ENCODE measurements at regions not wholly inside any gene's neighbourhood (a gene's known extent, or its start where the extent isn't known, plus 50 kb on each side); places are given as distances from the start of the nearest gene placed in this dataset.

GRCh38 chr6:27777126-27777525, 135.1 kb downstream of the OR2B2 start:
- TF ChIP-seq, protein P1, sequence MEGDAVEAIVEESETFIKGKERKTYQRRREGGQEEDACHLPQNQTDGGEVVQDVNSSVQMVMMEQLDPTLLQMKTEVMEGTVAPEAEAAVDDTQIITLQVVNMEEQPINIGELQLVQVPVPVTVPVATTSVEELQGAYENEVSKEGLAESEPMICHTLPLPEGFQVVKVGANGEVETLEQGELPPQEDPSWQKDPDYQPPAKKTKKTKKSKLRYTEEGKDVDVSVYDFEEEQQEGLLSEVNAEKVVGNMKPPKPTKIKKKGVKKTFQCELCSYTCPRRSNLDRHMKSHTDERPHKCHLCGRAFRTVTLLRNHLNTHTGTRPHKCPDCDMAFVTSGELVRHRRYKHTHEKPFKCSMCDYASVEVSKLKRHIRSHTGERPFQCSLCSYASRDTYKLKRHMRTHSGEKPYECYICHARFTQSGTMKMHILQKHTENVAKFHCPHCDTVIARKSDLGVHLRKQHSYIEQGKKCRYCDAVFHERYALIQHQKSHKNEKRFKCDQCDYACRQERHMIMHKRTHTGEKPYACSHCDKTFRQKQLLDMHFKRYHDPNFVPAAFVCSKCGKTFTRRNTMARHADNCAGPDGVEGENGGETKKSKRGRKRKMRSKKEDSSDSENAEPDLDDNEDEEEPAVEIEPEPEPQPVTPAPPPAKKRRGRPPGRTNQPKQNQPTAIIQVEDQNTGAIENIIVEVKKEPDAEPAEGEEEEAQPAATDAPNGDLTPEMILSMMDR (IDR thresholded peaks at IDR 0.05), result no peak
- TF ChIP-seq POLR2AphosphoS2 (conservative IDR thresholded peaks at IDR 0.05; ENCODE audit: low read length) (no peak), KDM1A (IDR thresholded peaks at IDR 0.05; ENCODE audit: low read depth) (no peak), PBX3 (IDR thresholded peaks at IDR 0.05) (no peak), ZSCAN20 (CRISPR knock-in tag; IDR thresholded peaks at IDR 0.05) (no peak), MAZ (IDR thresholded peaks at IDR 0.05; ENCODE audit: borderline replicate concordance, low read depth, low read length) (no peak), MAX (IDR thresholded peaks at IDR 0.05) (no peak), EP300 (IDR thresholded peaks at IDR 0.05) (no peak), CEBPB (IDR thresholded peaks at IDR 0.05) (no peak), ZC3H11A (IDR thresholded peaks at IDR 0.05) (no peak)
- TF ChIP-seq, protein P2, sequence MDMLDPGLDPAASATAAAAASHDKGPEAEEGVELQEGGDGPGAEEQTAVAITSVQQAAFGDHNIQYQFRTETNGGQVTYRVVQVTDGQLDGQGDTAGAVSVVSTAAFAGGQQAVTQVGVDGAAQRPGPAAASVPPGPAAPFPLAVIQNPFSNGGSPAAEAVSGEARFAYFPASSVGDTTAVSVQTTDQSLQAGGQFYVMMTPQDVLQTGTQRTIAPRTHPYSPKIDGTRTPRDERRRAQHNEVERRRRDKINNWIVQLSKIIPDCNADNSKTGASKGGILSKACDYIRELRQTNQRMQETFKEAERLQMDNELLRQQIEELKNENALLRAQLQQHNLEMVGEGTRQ (IDR thresholded peaks at IDR 0.05), result no peak
